GM23338 (cell line): ENCODE measurements at regions not wholly inside any gene's neighbourhood (a gene's known extent, or its start where the extent isn't known, plus 50 kb on each side); places are given as distances from the start of the nearest gene placed in this dataset.
A peak's percentile ranks its signal among the peaks of the same experiment; 100 is the strongest.

Experiments
- ATAC-seq: fragments of 200-7000 bp; cut with Tn5 transposase; 3 replicates; pipeline ENCODE4 v1.9.1; 2020
- DNase-seq: peaks from one replicate; pipeline ENCODE4 v3.0.0-alpha.2; 2015; ENCODE audit warnings: low spot score
- H2AFZ ChIP-seq: fragments of 200-600 bp; sonication (generic); 2 replicates; pipeline ENCODE4 v1.8.0; 2016; ENCODE audit warnings: antibody characterized with exemption, mild to moderate bottlenecking, moderate library complexity
- H3F3A ChIP-seq: fragments of 200-600 bp; sonication (generic); replicated peaks from 2 replicates; pipeline ENCODE4 v1.8.0; 2017; ENCODE audit warnings: antibody characterized with exemption, mixed run types, low read depth
- H3K27ac ChIP-seq: fragments of 200-600 bp; sonication (generic); 2 replicates; pipeline ENCODE4 v1.6.1; 2016; ENCODE audit warnings: low read depth
- H3K27me3 ChIP-seq: fragments of 200-600 bp; sonication (generic); 2 replicates; pipeline ENCODE4 v1.8.0; 2016; ENCODE audit warnings: mild to moderate bottlenecking, mixed run types, moderate library complexity; ENCODE audit not compliant: insufficient read depth
- H3K36me3 ChIP-seq: fragments of 200-600 bp; sonication (generic); 2 replicates; pipeline ENCODE4 v1.8.0; 2016; ENCODE audit warnings: mild to moderate bottlenecking; ENCODE audit not compliant: insufficient read depth
- H3K4me1 ChIP-seq: fragments of 200-600 bp; sonication (generic); 2 replicates; pipeline ENCODE4 v1.8.0; 2016; ENCODE audit warnings: mild to moderate bottlenecking, moderate library complexity; ENCODE audit not compliant: insufficient read depth
- H3K4me2 ChIP-seq: fragments of 200-600 bp; sonication (generic); 2 replicates; pipeline ENCODE4 v1.7.1; 2017; ENCODE audit warnings: mixed run types
- H3K4me3 ChIP-seq: fragments of 200-600 bp; sonication (generic); 2 replicates; pipeline ENCODE4 v1.6.1; 2016; ENCODE audit warnings: mixed run types
- H3K79me2 ChIP-seq: fragments of 200-600 bp; sonication (generic); replicated peaks from 2 replicates; pipeline ENCODE4 v1.8.0; 2017; ENCODE audit warnings: mild to moderate bottlenecking; ENCODE audit not compliant: insufficient read depth
- H3K9me2 ChIP-seq: fragments of 200-600 bp; sonication (generic); 2 replicates; pipeline ENCODE4 v1.8.0; 2017; ENCODE audit not compliant: insufficient read depth
- H4K20me1 ChIP-seq: fragments of 200-600 bp; sonication (generic); replicated peaks from 2 replicates; pipeline ENCODE4 v1.8.0; 2017; ENCODE audit warnings: mild to moderate bottlenecking; ENCODE audit not compliant: insufficient read depth
- H3K27ac Mint-ChIP-seq: 2 replicates; pipeline ENCODE4 v1.8.0; 2020; ENCODE audit warnings: inconsistent platforms, mild to moderate bottlenecking, moderate library complexity, mixed read lengths
- H3K27me3 Mint-ChIP-seq: 3 replicates; pipeline ENCODE4 v1.8.0; 2022; ENCODE audit warnings: low read depth, mild to moderate bottlenecking, moderate library complexity, mixed read lengths, inconsistent platforms; ENCODE audit not compliant: insufficient read depth, poor library complexity
- H3K36me3 Mint-ChIP-seq: 3 replicates; pipeline ENCODE4 v1.8.0; 2021; ENCODE audit warnings: low read depth, mild to moderate bottlenecking, inconsistent platforms, moderate library complexity, mixed read lengths
- H3K4me1 Mint-ChIP-seq: 3 replicates; pipeline ENCODE4 v1.8.0; 2020; ENCODE audit warnings: mild to moderate bottlenecking, inconsistent platforms, mixed read lengths
- H3K4me3 Mint-ChIP-seq: 3 replicates; pipeline ENCODE4 v1.8.0; 2021; ENCODE audit warnings: moderate library complexity, mild to moderate bottlenecking, inconsistent platforms, mixed read lengths
- H3K9me3 Mint-ChIP-seq: 3 replicates; pipeline ENCODE4 v1.8.0; 2020; ENCODE audit warnings: moderate library complexity, mild to moderate bottlenecking, inconsistent platforms, mixed read lengths
- CREB1 ChIP-seq: fragments of 250-450 bp; sonication (Bioruptor Pico); IDR thresholded peaks from 2 replicates; pipeline ENCODE4 v1.5.0; 2020; ENCODE audit warnings: low read depth, mild to moderate bottlenecking, moderate library complexity
- EZH2 ChIP-seq: fragments of 200-600 bp; sonication (generic); IDR thresholded peaks from one replicate; pipeline ENCODE4 v1.8.0; 2017; ENCODE audit warnings: antibody characterized with exemption, mild to moderate bottlenecking, low read depth; ENCODE audit not compliant: unreplicated experiment
- EZH2phosphoT487 ChIP-seq: fragments of 200-600 bp; sonication (generic); IDR thresholded peaks from one replicate; pipeline ENCODE4 v1.8.1; 2018; ENCODE audit warnings: antibody characterized with exemption; ENCODE audit not compliant: unreplicated experiment
- JUNB ChIP-seq: IDR thresholded peaks from one replicate; pipeline ENCODE4 v1.6.1; 2016; ENCODE audit warnings: antibody characterized with exemption; ENCODE audit not compliant: unreplicated experiment
- NANOG ChIP-seq: IDR thresholded peaks from 2 replicates; pipeline ENCODE4 v1.6.1; 2016; ENCODE audit warnings: antibody characterized with exemption, borderline replicate concordance
- POLR2AphosphoS5 ChIP-seq: IDR thresholded peaks from 2 replicates; pipeline ENCODE4 v1.6.1; 2016; ENCODE audit warnings: antibody characterized with exemption, low read depth
- REST ChIP-seq: IDR thresholded peaks from one replicate; pipeline ENCODE4 v1.6.1; 2018; ENCODE audit warnings: antibody characterized with exemption; ENCODE audit not compliant: unreplicated experiment
- STAT1 ChIP-seq: IDR thresholded peaks from one replicate; pipeline ENCODE4 v1.6.1; 2016; ENCODE audit warnings: antibody characterized with exemption; ENCODE audit not compliant: unreplicated experiment
- TF ChIP-seq, protein P1 (sequence below), 2 experiments: fragments of 200-600 bp in 1 of 2; sonication (generic) in 1 of 2; conservative IDR thresholded peaks; 2 replicates each; pipeline versions ENCODE4 v1.5.1 to v1.6.1; 2016 to 2017; ENCODE audit warnings: antibody characterized with exemption in 2 of 2, low read depth in 2 of 2, mild to moderate bottlenecking in 2 of 2, moderate library complexity in 1 of 2
- TF ChIP-seq, protein P2 (sequence below): IDR thresholded peaks from 2 replicates; pipeline ENCODE4 v1.6.1; 2016; ENCODE audit warnings: antibody characterized with exemption

- H2AFZ ChIP-seq: no peak overlapping the region; the same call in 1 of the 2 replicates
- Mint-ChIP-seq H3K36me3 (peaks cover 20% of the 10 kb centered on the region), H3K4me1 (peaks cover 25% of the 10 kb centered on the region), H3K27me3 (peaks cover 26% of the 10 kb centered on the region), H3K9me3 (peaks cover 35% of the 10 kb centered on the region), H3K27ac (no peak overlapping the region), H3K4me3 (no peak overlapping the region)
- TF ChIP-seq, protein P1, sequence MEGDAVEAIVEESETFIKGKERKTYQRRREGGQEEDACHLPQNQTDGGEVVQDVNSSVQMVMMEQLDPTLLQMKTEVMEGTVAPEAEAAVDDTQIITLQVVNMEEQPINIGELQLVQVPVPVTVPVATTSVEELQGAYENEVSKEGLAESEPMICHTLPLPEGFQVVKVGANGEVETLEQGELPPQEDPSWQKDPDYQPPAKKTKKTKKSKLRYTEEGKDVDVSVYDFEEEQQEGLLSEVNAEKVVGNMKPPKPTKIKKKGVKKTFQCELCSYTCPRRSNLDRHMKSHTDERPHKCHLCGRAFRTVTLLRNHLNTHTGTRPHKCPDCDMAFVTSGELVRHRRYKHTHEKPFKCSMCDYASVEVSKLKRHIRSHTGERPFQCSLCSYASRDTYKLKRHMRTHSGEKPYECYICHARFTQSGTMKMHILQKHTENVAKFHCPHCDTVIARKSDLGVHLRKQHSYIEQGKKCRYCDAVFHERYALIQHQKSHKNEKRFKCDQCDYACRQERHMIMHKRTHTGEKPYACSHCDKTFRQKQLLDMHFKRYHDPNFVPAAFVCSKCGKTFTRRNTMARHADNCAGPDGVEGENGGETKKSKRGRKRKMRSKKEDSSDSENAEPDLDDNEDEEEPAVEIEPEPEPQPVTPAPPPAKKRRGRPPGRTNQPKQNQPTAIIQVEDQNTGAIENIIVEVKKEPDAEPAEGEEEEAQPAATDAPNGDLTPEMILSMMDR (conservative IDR thresholded peaks at IDR 0.05; ENCODE audit: low read depth in 2 of 2): no peak
- peaks cover 6% of the 10 kb centered on the region; the same call in 1 of the 2 replicates for H3K4me1 ChIP-seq
- no peaks in the 10 kb centered on the region for H3K9me2 ChIP-seq
- no peak overlapping the region for H3K27ac ChIP-seq
- peak overlapping the region; percentile 26; the same call in 1 of the 2 replicates for H3K4me2 ChIP-seq
- ATAC-seq (peak; percentile 55), DNase-seq (no peak)
- H3F3A ChIP-seq: no peaks in the 10 kb centered on the region
- no peak overlapping the region for H3K4me3 ChIP-seq
- H3K36me3 ChIP-seq: peaks cover 3% of the 10 kb centered on the region; the same call in 1 of the 2 replicates
- no peaks in the 10 kb centered on the region for H4K20me1 ChIP-seq
- no peaks in the 10 kb centered on the region for H3K79me2 ChIP-seq
- H3K27me3 ChIP-seq: no peaks in the 10 kb centered on the region
Observed at GRCh38 chr17:77735081-77735565, 223.4 kb upstream of the TNRC6C start.

- H3F3A ChIP-seq: no peaks in the 10 kb centered on the region
- peak overlapping the region; percentile 26; the same call in 1 of the 2 replicates for H3K4me2 ChIP-seq
- no peaks in the 10 kb centered on the region for H3K27me3 ChIP-seq
- H3K36me3 ChIP-seq: peaks cover 3% of the 10 kb centered on the region; the same call in 1 of the 2 replicates
- no peak overlapping the region for H3K27ac ChIP-seq
- peaks cover 32% of the 10 kb centered on the region for H3K9me3 Mint-ChIP-seq
- peak; percentile 20 for ATAC-seq
- H3K4me3 Mint-ChIP-seq: no peak overlapping the region
- H3K4me1 Mint-ChIP-seq: peaks cover 25% of the 10 kb centered on the region
- 0 out of 2 replicates have a peak overlapping the region, but pooled peaks have one; percentile 38 for H2AFZ ChIP-seq
- no peak for DNase-seq
- peaks cover 29% of the 10 kb centered on the region for H3K27me3 Mint-ChIP-seq
- H3K9me2 ChIP-seq: no peaks in the 10 kb centered on the region
- no peak overlapping the region for H3K27ac Mint-ChIP-seq
- peaks cover 20% of the 10 kb centered on the region for H3K36me3 Mint-ChIP-seq
- H3K4me1 ChIP-seq: peaks cover 6% of the 10 kb centered on the region; the same call in 1 of the 2 replicates
- no peak overlapping the region for H3K4me3 ChIP-seq
- H4K20me1 ChIP-seq: no peaks in the 10 kb centered on the region
- no peaks in the 10 kb centered on the region for H3K79me2 ChIP-seq
- TF ChIP-seq POLR2AphosphoS5: no peak
- TF ChIP-seq REST: no peak
- TF ChIP-seq CREB1 (CRISPR knock-in tag): no peak
- no peak for TF ChIP-seq EZH2
- TF ChIP-seq, protein P2, sequence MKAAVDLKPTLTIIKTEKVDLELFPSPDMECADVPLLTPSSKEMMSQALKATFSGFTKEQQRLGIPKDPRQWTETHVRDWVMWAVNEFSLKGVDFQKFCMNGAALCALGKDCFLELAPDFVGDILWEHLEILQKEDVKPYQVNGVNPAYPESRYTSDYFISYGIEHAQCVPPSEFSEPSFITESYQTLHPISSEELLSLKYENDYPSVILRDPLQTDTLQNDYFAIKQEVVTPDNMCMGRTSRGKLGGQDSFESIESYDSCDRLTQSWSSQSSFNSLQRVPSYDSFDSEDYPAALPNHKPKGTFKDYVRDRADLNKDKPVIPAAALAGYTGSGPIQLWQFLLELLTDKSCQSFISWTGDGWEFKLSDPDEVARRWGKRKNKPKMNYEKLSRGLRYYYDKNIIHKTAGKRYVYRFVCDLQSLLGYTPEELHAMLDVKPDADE: no peak
- TF ChIP-seq STAT1: no peak
- TF ChIP-seq NANOG: no peak
- no peak for TF ChIP-seq EZH2phosphoT487
- TF ChIP-seq JUNB: no peak
- TF ChIP-seq, protein P1 (conservative IDR thresholded peaks at IDR 0.05; ENCODE audit: low read depth in 2 of 2): no peak
Observed at GRCh38 chr17:77735566-77736198, 222.8 kb upstream of the TNRC6C start.
